Choroid plexus epithelial cell (primary cell): ENCODE measurements at regions not wholly inside any gene's neighbourhood (a gene's known extent, or its start where the extent isn't known, plus 50 kb on each side); places are given as distances from the start of the nearest gene placed in this dataset.

Experiments used
- DNase-seq: peaks from one replicate; pipeline ENCODE4 v3.0.0-alpha.2; 2010; ENCODE audit warnings: low read depth
- H3K4me3 ChIP-seq: 2 replicates; pipeline ENCODE4 v1.5.1; 2011; ENCODE audit warnings: low read depth, mild to moderate bottlenecking, control low read depth, low read length, moderate library complexity
- CTCF ChIP-seq: conservative IDR thresholded peaks from 2 replicates; pipeline ENCODE4 v1.5.1; 2011; ENCODE audit warnings: low read depth, mild to moderate bottlenecking, control low read depth, inconsistent platforms, low read length, moderate library complexity

GRCh38 chr5:2686321-2687124 is 65.0 kb downstream of the IRX2 start:
- no peak overlapping the region for H3K4me3 ChIP-seq
- no peak for DNase-seq
- TF ChIP-seq CTCF = no peak

GRCh38 chr5:2685651-2686272 is 65.7 kb downstream of the IRX2 start:
- H3K4me3 ChIP-seq = no peak overlapping the region
- DNase-seq = no peak
- no peak for TF ChIP-seq CTCF

GRCh38 chr5:2684606-2685005 is 66.9 kb downstream of the IRX2 start:
- no peak for DNase-seq
- no peak overlapping the region for H3K4me3 ChIP-seq
- no peak for TF ChIP-seq CTCF

- no peak for TF ChIP-seq CTCF
- no peak for DNase-seq
- no peak overlapping the region for H3K4me3 ChIP-seq
Observed at GRCh38 chr5:2683720-2684119, 67.8 kb downstream of the IRX2 start.

GRCh38 chr5:2681476-2681875 is 70.0 kb downstream of the IRX2 start:
- H3K4me3 ChIP-seq = no peak overlapping the region
- TF ChIP-seq CTCF = no peak
- DNase-seq = no peak

- no peak overlapping the region for H3K4me3 ChIP-seq
- DNase-seq = no peak
- no peak for TF ChIP-seq CTCF
Observed at GRCh38 chr5:2680979-2681378, 70.5 kb downstream of the IRX2 start.

GRCh38 chr5:2677689-2678088 is 73.8 kb downstream of the IRX2 start:
- no peak overlapping the region for H3K4me3 ChIP-seq
- TF ChIP-seq CTCF = no peak
- no peak for DNase-seq
